Ovary (tissue), 3 donors: ENCODE measurements at regions not wholly inside any gene's neighbourhood (a gene's known extent, or its start where the extent isn't known, plus 50 kb on each side); places are given as distances from the start of the nearest gene placed in this dataset.

Experiments
- EP300 ChIP-seq: sonication (generic); formaldehyde crosslinking; IDR thresholded peaks from one replicate; pipeline ENCODE4 v1.6.1; 2017; ENCODE audit warnings: antibody characterized with exemption
- POLR2A ChIP-seq: fragments of 450-650 bp; IDR thresholded peaks from one replicate; pipeline ENCODE4 v1.6.1; 2017; ENCODE audit warnings: antibody characterized with exemption, mild to moderate bottlenecking, moderate library complexity
- TF ChIP-seq, protein P1 (sequence below), 3 donors: fragments of 450-650 bp in 2 of 3; fragments of 200-600 bp in 1 of 3; IDR thresholded peaks; one replicate each; pipeline versions ENCODE4 v1.5.1 to v1.8.0; 2016 to 2022; ENCODE audit warnings: antibody characterized with exemption in 3 of 3, mild to moderate bottlenecking in 1 of 3
- donor health status: DM: no; HTN: no; CAD: no.

DNA sequence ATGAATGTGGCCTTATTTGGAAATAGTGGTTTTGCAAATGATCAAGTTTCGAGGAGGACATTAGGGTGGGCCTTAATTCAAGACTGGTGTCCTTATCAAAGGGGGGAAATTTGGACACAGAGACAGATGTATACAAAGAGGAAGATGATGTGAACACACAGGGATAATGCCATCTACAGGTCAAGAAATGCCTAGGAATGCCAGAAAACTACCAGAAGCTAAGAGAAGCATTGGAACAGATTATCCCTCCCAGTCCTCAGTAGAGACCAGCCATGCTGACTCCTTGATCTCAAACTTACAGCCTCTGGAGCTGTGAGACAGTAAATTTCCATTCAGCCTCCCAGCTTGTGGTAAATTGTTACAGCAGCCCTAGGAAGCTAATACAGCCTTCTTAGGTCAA lies 151.4 kb downstream of the PTGER3 start:
- TF ChIP-seq POLR2A: no peak
- TF ChIP-seq, protein P1, sequence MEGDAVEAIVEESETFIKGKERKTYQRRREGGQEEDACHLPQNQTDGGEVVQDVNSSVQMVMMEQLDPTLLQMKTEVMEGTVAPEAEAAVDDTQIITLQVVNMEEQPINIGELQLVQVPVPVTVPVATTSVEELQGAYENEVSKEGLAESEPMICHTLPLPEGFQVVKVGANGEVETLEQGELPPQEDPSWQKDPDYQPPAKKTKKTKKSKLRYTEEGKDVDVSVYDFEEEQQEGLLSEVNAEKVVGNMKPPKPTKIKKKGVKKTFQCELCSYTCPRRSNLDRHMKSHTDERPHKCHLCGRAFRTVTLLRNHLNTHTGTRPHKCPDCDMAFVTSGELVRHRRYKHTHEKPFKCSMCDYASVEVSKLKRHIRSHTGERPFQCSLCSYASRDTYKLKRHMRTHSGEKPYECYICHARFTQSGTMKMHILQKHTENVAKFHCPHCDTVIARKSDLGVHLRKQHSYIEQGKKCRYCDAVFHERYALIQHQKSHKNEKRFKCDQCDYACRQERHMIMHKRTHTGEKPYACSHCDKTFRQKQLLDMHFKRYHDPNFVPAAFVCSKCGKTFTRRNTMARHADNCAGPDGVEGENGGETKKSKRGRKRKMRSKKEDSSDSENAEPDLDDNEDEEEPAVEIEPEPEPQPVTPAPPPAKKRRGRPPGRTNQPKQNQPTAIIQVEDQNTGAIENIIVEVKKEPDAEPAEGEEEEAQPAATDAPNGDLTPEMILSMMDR (IDR thresholded peaks at IDR 0.05): no peak
- TF ChIP-seq EP300: no peak
